ENCODE measurements at regions not wholly inside any gene's neighbourhood (a gene's known extent, or its start where the extent isn't known, plus 50 kb on each side); places are given as distances from the start of the nearest gene placed in this dataset.

DNA sequence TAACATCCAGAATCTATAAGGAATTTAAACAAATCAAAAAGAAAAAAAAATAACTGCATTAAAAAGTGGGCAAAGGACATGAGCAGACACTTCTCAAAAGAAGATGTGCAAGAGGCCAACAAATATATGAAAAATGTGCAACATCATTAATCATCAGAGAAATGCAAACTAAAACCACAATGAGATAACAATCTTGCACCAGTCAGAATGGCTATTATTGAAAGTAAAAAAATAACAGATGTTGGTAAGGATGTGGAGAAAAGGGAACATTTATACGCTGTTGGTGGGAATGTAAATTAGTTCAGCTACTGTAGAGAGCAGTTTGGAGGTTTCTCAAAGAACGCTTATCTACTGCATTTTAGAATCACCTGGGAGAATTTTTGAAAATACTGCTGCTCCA is 186.1 kb downstream of the OTOL1 start:
- no peak overlapping the region for H3K4me3 ChIP-seq (ENCODE audit: low read depth, low read length)
- peak; percentile 40 for DNase-seq (ENCODE audit: low read depth)
- TF ChIP-seq, protein P1, sequence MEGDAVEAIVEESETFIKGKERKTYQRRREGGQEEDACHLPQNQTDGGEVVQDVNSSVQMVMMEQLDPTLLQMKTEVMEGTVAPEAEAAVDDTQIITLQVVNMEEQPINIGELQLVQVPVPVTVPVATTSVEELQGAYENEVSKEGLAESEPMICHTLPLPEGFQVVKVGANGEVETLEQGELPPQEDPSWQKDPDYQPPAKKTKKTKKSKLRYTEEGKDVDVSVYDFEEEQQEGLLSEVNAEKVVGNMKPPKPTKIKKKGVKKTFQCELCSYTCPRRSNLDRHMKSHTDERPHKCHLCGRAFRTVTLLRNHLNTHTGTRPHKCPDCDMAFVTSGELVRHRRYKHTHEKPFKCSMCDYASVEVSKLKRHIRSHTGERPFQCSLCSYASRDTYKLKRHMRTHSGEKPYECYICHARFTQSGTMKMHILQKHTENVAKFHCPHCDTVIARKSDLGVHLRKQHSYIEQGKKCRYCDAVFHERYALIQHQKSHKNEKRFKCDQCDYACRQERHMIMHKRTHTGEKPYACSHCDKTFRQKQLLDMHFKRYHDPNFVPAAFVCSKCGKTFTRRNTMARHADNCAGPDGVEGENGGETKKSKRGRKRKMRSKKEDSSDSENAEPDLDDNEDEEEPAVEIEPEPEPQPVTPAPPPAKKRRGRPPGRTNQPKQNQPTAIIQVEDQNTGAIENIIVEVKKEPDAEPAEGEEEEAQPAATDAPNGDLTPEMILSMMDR (IDR thresholded peaks at IDR 0.05; ENCODE audit: insufficient read depth, low read depth, low read length), result no peak

DNA sequence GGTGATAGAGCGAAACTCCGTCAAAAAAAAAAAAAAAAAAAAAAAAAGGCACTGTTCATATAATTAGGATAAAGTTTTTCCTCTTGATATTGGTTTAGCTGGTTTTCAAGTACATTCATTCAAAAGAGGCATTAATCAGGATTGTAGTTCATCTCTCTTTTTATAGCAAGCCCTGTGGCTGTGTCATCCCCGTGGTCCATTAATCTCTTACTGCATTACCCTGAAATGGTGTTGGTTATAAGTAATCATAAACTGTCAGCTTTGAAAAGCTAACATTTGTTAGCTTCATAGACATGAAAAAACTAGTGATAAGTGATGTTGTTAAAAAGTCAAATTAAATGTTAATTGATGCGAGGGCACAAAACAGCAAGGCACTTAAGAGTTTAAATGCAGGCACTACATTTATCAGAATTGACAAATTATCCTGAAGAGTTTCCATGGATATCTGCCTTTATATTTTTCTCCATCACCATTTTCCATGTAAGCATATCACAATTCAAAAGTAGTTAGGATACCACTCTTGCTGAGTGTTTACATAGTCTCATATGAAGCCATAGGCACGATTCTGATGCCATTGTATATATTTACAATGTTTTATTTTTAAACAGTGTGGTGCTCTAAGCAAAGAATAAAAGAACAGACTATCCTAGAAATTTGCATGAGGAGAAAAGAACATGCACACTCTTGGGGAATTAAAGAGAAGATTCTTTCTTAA is 193.1 kb downstream of the OTOL1 start:
- H3K4me3 ChIP-seq (ENCODE audit: low read depth, low read length), result no peak overlapping the region
- TF ChIP-seq, protein P1 (IDR thresholded peaks at IDR 0.05; ENCODE audit: insufficient read depth, low read depth, low read length), result no peak
- no peak for DNase-seq (ENCODE audit: low read depth)

DNA sequence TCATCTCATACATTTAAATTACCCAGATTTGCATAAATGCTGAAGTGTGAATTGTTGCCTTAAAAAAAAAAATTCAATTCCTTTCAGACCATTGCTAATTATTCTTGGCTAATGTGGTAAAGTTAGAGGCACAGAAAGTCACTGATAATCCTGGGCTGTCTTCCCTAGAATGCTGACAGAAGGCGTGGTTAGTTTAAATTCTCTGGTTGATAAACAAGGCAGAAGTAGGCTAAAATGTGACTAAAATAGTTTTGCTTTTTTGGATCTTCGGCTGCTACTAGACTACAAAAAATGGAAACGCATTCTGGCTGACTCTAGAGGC is 193.7 kb downstream of the OTOL1 start:
- DNase-seq (ENCODE audit: low read depth), result no peak
- H3K4me3 ChIP-seq (ENCODE audit: low read depth, low read length), result no peak overlapping the region
- TF ChIP-seq, protein P1 (IDR thresholded peaks at IDR 0.05; ENCODE audit: insufficient read depth, low read depth, low read length), result no peak

DNA sequence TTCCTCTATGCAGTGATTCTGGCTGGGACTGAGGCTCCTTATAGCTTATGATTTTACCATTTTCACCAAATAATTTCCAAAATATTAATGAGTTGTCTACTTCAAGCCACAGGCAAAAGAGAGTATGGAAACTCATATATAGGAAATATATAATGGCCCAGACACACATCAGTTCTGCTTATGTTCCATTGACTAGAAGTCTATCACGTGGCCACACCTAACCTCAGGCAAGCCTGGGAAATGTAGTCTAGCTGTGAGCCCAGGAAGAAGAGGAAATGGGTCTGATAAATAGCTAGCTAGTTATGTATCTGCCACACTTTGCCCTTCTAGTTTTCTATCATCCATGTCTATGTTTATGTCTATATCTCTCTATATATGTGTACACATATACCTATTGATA is 195.1 kb downstream of the OTOL1 start:
- TF ChIP-seq, protein P1 (IDR thresholded peaks at IDR 0.05; ENCODE audit: insufficient read depth, low read depth, low read length), result no peak
- no peak overlapping the region for H3K4me3 ChIP-seq (ENCODE audit: low read depth, low read length)

DNA sequence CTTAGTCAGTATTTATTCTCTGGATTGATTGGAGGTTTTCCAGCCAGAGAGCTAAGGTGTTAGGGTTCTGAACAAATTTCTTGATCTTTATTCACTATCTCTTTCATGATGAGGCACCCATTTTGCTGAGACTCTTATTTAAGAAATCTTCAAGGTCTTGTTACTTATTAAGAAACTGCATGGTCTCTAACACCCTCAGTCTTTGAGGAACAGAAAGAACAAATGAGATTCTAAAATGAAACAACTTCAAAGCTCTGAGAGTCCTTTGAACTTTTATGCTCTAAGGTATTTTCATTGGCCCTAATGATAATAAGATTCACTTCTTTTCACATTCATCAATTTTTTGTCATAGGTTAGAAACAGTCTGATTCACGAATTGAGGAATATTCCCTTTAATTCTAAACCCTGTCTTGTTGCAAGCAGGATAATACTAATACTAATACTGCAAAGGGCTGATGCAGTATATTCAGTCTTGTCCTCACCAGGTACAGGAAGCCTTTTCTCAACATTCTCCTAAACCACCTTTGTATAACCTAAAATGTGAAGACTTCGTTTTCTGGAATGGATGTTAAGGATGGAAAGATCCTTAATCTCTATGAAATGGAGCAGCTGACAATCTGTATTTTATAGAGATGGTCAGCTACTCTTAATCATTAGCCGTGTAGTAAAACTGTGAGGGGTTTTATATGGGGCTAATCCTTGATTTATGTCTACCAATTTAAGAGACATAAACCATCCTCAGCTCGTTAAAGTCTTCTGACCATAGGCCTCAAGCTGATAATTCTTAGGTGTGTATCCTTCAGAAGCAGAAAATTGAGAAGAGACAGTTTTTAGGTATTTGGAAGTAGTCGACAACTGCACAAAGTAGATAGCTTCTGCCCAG is 198.3 kb downstream of the OTOL1 start:
- no peak for DNase-seq (ENCODE audit: low read depth)
- TF ChIP-seq, protein P1 (IDR thresholded peaks at IDR 0.05; ENCODE audit: insufficient read depth, low read depth, low read length), result no peak

More for the DNA sequence above, 195.1 kb downstream of the OTOL1 start:
- no peak for DNase-seq (ENCODE audit: low read depth)

DNA sequence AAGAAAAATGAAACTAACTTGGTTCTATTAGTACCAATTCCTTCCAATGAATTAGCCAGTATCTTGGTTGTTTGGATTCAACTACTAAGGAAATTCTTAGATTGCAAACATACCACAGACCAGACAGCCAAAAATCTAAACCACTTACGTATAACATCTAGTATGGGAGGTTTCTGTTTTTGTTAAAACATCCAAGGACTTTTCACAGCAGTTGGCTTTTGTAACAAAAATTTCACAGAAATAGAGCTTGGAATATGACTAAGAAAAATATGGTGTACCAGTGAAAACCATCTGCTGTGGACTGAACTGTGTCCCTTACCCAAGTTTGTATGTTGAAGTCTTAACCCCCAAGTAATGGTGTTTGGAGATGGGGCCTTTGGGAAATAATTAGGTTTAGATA is 199.2 kb downstream of the OTOL1 start:
- TF ChIP-seq, protein P1 (IDR thresholded peaks at IDR 0.05; ENCODE audit: insufficient read depth, low read depth, low read length), result no peak
- DNase-seq (ENCODE audit: low read depth), result peak; percentile 11
- H3K4me3 ChIP-seq (ENCODE audit: low read depth, low read length), result no peak overlapping the region

More for the DNA sequence above, 198.3 kb downstream of the OTOL1 start:
- H3K4me3 ChIP-seq (ENCODE audit: low read depth, low read length), result no peak overlapping the region
